GM12878 (cell line): ENCODE measurements at regions not wholly inside any gene's neighbourhood (a gene's known extent, or its start where the extent isn't known, plus 50 kb on each side); places are given as distances from the start of the nearest gene placed in this dataset.

Experiments
- CTCF ChIP-seq, 3 experiments: IDR thresholded peaks in 2 of 3; conservative IDR thresholded peaks in 1 of 3; 2 replicates each; pipeline ENCODE4 v1.5.1; 2011; ENCODE audit warnings: low read depth in 3 of 3, low read length in 3 of 3, mild to moderate bottlenecking in 3 of 3, control low read depth in 2 of 3, moderate library complexity in 2 of 3, inconsistent platforms in 1 of 3, mixed read lengths in 1 of 3; ENCODE audit not compliant: control insufficient read depth in 2 of 3, insufficient read depth in 1 of 3; ENCODE audit errors: extremely low read depth in 1 of 3
- ELK1 ChIP-seq: IDR thresholded peaks from 2 replicates; pipeline ENCODE4 v1.6.1; 2012; ENCODE audit warnings: low read depth, low read length, improper control_type of control experiment
- EZH2 ChIP-seq: IDR thresholded peaks from 2 replicates; pipeline ENCODE4 v1.6.1; 2012; ENCODE audit warnings: low read depth, mild to moderate bottlenecking, control low read depth, inconsistent platforms, low read length, borderline replicate concordance; ENCODE audit not compliant: control insufficient read depth
- POLR2AphosphoS5 ChIP-seq: IDR thresholded peaks from 2 replicates; pipeline ENCODE4 v1.6.1; 2011; ENCODE audit warnings: mild to moderate bottlenecking, low read length, inconsistent platforms
- ZBTB33 ChIP-seq: fragments of 450-650 bp; IDR thresholded peaks from 2 replicates; pipeline ENCODE4 v1.6.1; 2017; ENCODE audit warnings: mild to moderate bottlenecking

- TF ChIP-seq ZBTB33 (no peak), POLR2AphosphoS5 (no peak), ELK1 (no peak), CTCF (IDR thresholded peaks at IDR 0.05 in 2 of 3, conservative IDR thresholded peaks at IDR 0.05 in 1 of 3; ENCODE audit: control insufficient read depth in 2 of 3, extremely low read depth in 1 of 3, insufficient read depth in 1 of 3, low read depth in 3 of 3, low read length in 3 of 3) (no peak), EZH2 (no peak)
Observed at GRCh38 chr1:232183266-232183800, 446.6 kb downstream of the SIPA1L2 start.
